ENCODE measurements at regions not wholly inside any gene's neighbourhood (a gene's known extent, or its start where the extent isn't known, plus 50 kb on each side); places are given as distances from the start of the nearest gene placed in this dataset.
"Not testable (repeated sequence)": the region's sequence is repeated elsewhere in the genome, so short reads cannot be mapped to it uniquely, and the experiment has no call there.

- no peak overlapping the region for H3K4me3 ChIP-seq
- WGBS: 78% methylated on average over 4 of the region's 4 CpGs
Measured at GRCh38 chr12:13339091-13339490, 142.6 kb downstream of the EMP1 start.

GRCh38 chr12:13337791-13338190, 141.3 kb downstream of the EMP1 start:
- WGBS: 76% methylated on average over 6 of the region's 6 CpGs
- TF ChIP-seq EP300 (IDR thresholded peaks at IDR 0.05): no peak
- TF ChIP-seq POLR2A (IDR thresholded peaks at IDR 0.05): no peak
- no peak for TF ChIP-seq POLR2AphosphoS5 (IDR thresholded peaks at IDR 0.05)
- no peak for TF ChIP-seq CTCF (IDR thresholded peaks at IDR 0.05)
- no peak overlapping the region for H3K27ac ChIP-seq

More at GRCh38 chr12:13339091-13339490, 142.6 kb downstream of the EMP1 start:
- Histone ChIP-seq H3K9me3 (no peaks in the 10 kb centered on the region), H3K27me3 (no peaks in the 10 kb centered on the region), H3K27ac (no peak overlapping the region), H3K4me1 (no peaks in the 10 kb centered on the region), H3K36me3 (no peaks in the 10 kb centered on the region)
- no peak for DNase-seq (ENCODE audit: low spot score in 2 of 2)
- no peak for TF ChIP-seq CTCF (IDR thresholded peaks at IDR 0.05)

GRCh38 chr12:13336216-13336615, 139.7 kb downstream of the EMP1 start:
- H3K9me3 ChIP-seq: no peaks in the 10 kb centered on the region

More at GRCh38 chr12:13337791-13338190, 141.3 kb downstream of the EMP1 start:
- DNase-seq (ENCODE audit: low spot score in 2 of 2): no peak
- no peaks in the 10 kb centered on the region for H3K9me3 ChIP-seq
- H3K36me3 ChIP-seq: no peaks in the 10 kb centered on the region
- no peak overlapping the region for H3K4me3 ChIP-seq
- H3K27me3 ChIP-seq: no peaks in the 10 kb centered on the region
- no peaks in the 10 kb centered on the region for H3K4me1 ChIP-seq

GRCh38 chr12:13328535-13328934, 132.0 kb downstream of the EMP1 start:
- TF ChIP-seq POLR2AphosphoS5 (IDR thresholded peaks at IDR 0.05): no peak
- Histone ChIP-seq H3K4me3 (no peak overlapping the region), H3K27me3 (no peaks in the 10 kb centered on the region), H3K36me3 (no peaks in the 10 kb centered on the region), H3K4me1 (no peaks in the 10 kb centered on the region), H3K27ac (no peak overlapping the region), H3K9me3 (no peaks in the 10 kb centered on the region)
- 76% methylated on average over 3 of the region's 3 CpGs for WGBS
- DNase-seq (ENCODE audit: low spot score in 2 of 2): no peak

More at GRCh38 chr12:13336216-13336615, 139.7 kb downstream of the EMP1 start:
- no peak for TF ChIP-seq POLR2AphosphoS5 (IDR thresholded peaks at IDR 0.05)
- TF ChIP-seq CTCF (IDR thresholded peaks at IDR 0.05): no peak
- TF ChIP-seq POLR2A (IDR thresholded peaks at IDR 0.05): no peak
- DNase-seq (ENCODE audit: low spot score in 2 of 2): no peak
- H3K36me3 ChIP-seq: no peaks in the 10 kb centered on the region
- no peak overlapping the region for H3K4me3 ChIP-seq
- no peaks in the 10 kb centered on the region for H3K4me1 ChIP-seq
- H3K27ac ChIP-seq: no peak overlapping the region
- 86% methylated on average over 4 of the region's 4 CpGs for WGBS
- no peaks in the 10 kb centered on the region for H3K27me3 ChIP-seq

- Histone ChIP-seq H3K27ac (no peak overlapping the region), H3K27me3 (no peaks in the 10 kb centered on the region), H3K4me3 (no peak overlapping the region), H3K4me1 (no peaks in the 10 kb centered on the region), H3K9me3 (no peaks in the 10 kb centered on the region), H3K36me3 (no peaks in the 10 kb centered on the region)
- no peak for DNase-seq (ENCODE audit: low spot score in 2 of 2)
- TF ChIP-seq CTCF (IDR thresholded peaks at IDR 0.05) (no peak), POLR2A (IDR thresholded peaks at IDR 0.05) (no peak), POLR2AphosphoS5 (IDR thresholded peaks at IDR 0.05) (no peak), EP300 (IDR thresholded peaks at IDR 0.05) (no peak)
- WGBS: 84% methylated on average over 4 of the region's 4 CpGs
Measured at GRCh38 chr12:13326076-13326475, 129.6 kb downstream of the EMP1 start.

- not testable (repeated sequence) for H3K4me1 ChIP-seq; H3K27ac ChIP-seq; DNase-seq (ENCODE audit: low spot score in 2 of 2); H3K9me3 ChIP-seq; H3K4me3 ChIP-seq; H3K27me3 ChIP-seq; H3K36me3 ChIP-seq
- WGBS: 98% methylated on average over 3 of the region's 3 CpGs
Measured at GRCh38 chr12:13325037-13325436, 128.5 kb downstream of the EMP1 start.
